ENCODE measurements at regions not wholly inside any gene's neighbourhood (a gene's known extent, or its start where the extent isn't known, plus 50 kb on each side); places are given as distances from the start of the nearest gene placed in this dataset.
A peak's percentile ranks its signal among the peaks of the same experiment; 100 is the strongest.

GRCh38 chr5:60185231-60186099 is 291.9 kb upstream of the PDE4D start:
- DNase-seq (ENCODE audit: low spot score) = no peak

DNA sequence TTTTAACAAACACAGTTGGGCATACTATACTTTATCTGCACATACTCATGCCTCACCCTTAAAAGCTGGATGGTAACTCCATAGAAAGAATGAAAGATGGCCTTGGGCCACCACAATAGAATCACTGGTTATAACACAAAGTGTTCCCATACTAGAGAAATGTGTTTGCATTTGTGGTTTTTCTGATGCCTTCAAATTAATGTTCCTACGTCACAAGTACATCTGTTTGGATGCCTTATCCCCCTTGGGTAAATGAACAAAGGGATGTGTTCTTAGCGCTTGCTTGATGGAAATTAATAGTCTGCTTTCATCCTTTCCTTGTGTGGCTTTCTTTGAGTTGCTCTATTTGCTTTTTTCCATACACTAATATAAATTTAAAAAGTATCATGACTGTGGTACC is 291.1 kb upstream of the PDE4D start:
- DNase-seq (ENCODE audit: low spot score) = no peak

DNA sequence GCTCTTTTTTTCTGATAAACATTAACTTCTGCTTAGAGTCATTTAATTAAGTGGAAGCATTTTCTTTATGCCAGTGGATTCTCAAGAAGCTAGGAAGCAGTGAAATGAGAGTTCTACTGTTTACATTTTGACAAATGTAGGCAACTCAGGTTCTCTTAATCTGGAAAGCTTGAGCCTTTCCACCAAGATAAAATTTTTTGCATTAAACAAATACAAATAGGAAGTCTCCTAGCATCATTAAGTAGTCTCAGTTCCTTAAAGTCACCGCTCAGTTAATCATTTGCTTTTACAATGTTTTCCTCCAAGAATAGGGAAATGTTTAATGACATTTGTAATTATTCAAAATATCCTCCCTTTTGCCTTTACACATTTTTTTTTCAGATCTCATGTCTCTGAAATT is 290.4 kb upstream of the PDE4D start:
- DNase-seq (ENCODE audit: low spot score) = no peak

DNA sequence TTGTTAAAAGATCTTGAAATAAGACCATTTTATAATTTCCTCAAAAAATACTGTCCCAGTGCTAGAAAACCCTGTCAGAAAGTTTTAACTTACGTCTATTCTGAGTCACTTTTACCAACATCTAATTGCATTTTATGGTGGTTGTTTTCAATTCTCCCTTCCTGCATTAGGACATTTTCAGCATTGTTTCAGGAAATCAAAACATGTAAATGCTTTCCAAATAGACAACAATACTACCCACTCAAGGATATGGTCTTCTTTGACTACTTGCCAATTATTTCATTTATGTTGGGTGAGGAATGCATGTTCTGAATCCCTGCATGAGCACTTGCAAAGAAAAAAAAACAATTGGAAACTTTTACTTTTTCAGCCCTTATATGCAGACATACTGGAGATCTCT is 284.6 kb upstream of the PDE4D start:
- no peak for DNase-seq (ENCODE audit: low spot score)

DNA sequence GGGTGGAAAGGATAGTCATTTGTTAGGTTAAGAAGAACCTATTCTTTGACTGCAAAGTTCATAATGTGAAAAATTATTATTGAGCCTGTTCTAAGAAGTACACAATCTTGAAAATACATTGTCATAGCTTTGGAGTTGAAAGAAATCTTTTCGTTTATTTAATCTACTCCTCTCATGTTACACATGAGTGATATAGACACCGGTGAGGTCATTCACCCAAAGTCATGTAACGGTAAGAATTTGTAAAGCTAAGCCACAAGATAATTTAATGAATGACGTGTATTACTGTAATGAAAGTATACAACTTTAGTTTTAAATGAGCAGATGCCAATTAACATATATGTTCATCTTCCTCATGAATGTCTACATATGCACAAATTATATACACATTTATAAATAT is 284.1 kb upstream of the PDE4D start:
- DNase-seq (ENCODE audit: low spot score) = no peak

GRCh38 chr5:60173667-60174066 is 280.1 kb upstream of the PDE4D start:
- no peak for DNase-seq (ENCODE audit: low spot score)

DNA sequence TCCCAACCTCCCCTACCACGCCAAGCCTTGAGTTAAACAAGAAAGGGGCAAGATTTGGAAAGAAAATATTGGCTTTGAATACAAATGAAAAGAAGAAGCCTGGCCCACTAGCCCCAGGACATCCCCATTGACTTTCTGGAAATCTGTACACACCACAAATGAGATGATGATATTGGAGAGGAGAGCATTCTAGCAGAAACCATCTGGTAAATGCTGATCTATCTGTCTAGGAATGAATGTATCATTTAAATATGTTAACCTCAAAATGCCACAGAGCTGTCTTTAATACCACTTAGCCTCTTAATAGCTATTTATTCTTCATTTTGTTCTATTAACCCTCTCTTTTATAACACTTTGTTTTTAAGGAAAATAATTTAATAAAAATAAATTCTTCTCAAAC is 270.2 kb upstream of the PDE4D start:
- no peak for DNase-seq (ENCODE audit: low spot score)

DNA sequence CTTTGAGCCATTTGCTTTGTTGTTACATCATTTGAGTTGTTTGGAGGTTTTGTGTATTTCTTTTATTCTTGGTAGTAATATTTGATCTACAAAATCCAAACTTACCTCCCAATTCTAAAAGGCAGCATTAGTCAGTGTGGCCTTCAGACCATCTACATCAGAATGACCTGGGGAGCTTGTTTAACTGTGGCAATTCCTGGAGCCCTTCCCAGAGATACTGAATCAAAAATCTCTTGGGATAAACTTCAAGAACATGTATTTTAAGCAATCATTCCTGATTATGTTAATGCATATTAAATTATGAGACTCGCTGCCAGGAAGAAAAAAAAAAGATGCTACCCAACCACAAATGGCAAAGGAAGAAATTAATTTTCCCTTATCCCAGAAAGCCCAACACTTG is 268.9 kb upstream of the PDE4D start:
- DNase-seq (ENCODE audit: low spot score) = no peak

GRCh38 chr5:60161340-60161934 is 267.9 kb upstream of the PDE4D start:
- DNase-seq (ENCODE audit: low spot score) = peak; percentile 38

- DNase-seq (ENCODE audit: low spot score) = no peak
Observed at GRCh38 chr5:60149081-60149480, 255.6 kb upstream of the PDE4D start.

GRCh38 chr5:60148366-60148765 is 254.8 kb upstream of the PDE4D start:
- DNase-seq (ENCODE audit: low spot score) = peak; percentile 7

- DNase-seq (ENCODE audit: low spot score) = no peak
Observed at GRCh38 chr5:60147791-60148190, 254.3 kb upstream of the PDE4D start.

GRCh38 chr5:60143942-60144549 is 250.5 kb upstream of the PDE4D start:
- no peak for DNase-seq (ENCODE audit: low spot score)

DNA sequence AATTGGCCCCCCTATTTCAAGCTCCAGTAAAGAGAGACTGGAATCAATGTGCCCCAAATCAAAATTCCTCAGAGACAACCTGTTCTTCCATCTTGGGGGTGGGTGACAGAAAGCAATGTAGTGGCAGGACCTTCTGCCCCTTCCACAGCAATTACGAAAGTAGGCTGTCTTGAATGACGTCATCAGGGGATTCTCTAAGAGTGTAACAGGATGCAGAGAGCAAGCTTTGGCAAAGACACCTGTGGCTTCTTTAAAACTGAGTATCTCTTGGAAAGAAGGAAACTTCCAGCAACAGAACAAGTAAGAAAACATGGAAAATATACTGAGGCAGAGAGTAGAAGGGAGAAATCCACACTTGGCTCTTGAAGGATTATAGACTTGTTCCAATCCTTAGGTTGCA is 247.6 kb upstream of the PDE4D start:
- no peak for DNase-seq (ENCODE audit: low spot score)

DNA sequence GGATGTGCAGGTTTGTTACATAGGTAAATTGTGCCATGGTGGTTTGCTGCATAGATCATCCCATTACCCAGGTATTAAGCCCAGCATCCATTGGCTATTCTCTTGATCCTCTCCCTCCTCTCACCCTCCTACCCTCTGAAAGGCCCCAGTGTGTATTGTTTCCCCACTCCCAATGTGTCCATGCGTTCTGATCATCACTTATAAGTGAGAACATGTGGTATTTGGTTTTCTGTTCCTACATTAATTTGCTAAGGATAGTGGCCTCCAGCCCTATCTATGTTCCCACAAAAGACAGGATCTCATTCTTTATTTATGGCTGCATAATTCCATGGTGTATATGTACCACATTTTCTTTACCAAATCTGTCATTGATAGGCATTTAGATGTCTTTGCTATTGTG is 243.3 kb upstream of the PDE4D start:
- no peak for DNase-seq (ENCODE audit: low spot score)

GRCh38 chr5:60131504-60131903 is 238.0 kb upstream of the PDE4D start:
- DNase-seq (ENCODE audit: low spot score) = no peak

- DNase-seq (ENCODE audit: low spot score) = no peak
Observed at GRCh38 chr5:60125636-60126035, 232.1 kb upstream of the PDE4D start.

- peak; percentile 29 for DNase-seq (ENCODE audit: low spot score)
Observed at GRCh38 chr5:60102961-60103693, 209.6 kb upstream of the PDE4D start.

- no peak for DNase-seq (ENCODE audit: low spot score)
Observed at GRCh38 chr5:60101573-60101972, 208.0 kb upstream of the PDE4D start.

DNA sequence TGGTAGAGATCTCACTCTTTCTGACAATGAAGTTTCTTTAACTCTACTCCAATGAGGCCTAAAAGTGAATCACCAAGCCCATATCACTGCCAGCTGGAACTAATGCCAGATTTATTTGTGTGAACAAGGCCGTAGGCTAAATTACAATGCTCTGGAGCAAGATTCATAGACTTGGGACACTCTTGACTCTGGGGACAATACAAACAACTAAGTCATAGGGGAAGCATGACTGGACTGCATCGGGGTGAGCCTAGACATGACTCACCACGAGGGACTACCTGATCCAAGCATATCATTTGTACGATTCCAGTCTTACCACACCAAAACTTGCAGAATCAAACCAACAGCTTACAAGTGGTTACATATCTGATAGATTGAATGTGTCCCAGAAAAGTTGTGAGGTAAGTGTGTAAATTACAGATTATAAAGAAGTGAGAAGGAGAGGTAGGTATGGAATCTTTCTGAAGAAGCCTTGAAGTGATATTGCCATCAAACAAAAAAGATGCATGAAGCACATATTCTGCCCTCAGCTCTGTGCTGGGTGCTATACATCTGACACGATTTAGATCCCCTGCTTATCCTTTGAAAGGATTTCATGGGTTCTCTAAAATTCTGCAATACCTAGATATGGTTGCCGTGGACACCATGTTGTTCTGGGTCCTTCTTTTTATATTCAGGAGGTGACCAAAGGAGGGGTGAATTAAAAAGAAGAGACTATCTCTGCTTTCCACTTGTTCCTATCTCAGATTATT is 199.3 kb upstream of the PDE4D start:
- peak; percentile 28 for DNase-seq (ENCODE audit: low spot score)

- no peak for DNase-seq (ENCODE audit: low spot score)
Observed at GRCh38 chr5:60086583-60086982, 193.1 kb upstream of the PDE4D start.

DNA sequence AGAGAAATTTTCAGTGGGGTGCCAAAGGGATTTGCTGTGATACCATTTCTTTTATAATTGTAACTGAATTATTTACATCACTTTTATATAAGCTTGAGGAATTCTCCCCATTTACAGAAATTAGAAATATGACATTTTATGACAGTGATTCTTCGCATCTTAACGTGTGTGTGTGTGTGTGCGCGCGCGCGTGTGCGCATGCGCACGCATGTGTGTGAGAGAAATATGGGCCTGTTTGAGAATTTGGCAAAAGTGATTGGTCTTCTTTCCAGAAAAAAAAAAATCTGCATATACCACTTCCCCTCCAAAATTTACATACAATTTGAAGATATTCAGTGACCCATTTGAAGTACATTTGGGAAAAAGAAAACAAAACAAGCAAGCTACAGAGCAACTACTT is 190.7 kb upstream of the PDE4D start:
- DNase-seq (ENCODE audit: low spot score) = no peak

Measured in AG08395 (cell line).